HEK293 (cell line): ENCODE measurements at regions not wholly inside any gene's neighbourhood (a gene's known extent, or its start where the extent isn't known, plus 50 kb on each side); places are given as distances from the start of the nearest gene placed in this dataset.

Source experiments
- CTCF ChIA-PET: fragments of 350-600 bp; formaldehyde crosslinking; extraction: SDS; loops from one replicate; lab custom pipeline; 2021; ENCODE audit warnings: antibody characterized with exemption; lab: Yijun Ruan, JAX
- POLR2A ChIA-PET: fragments of 300-600 bp; formaldehyde crosslinking; extraction: SDS; loops from one replicate; lab custom pipeline; 2020; ENCODE audit warnings: antibody characterized with exemption, inconsistent platforms; lab: Yijun Ruan, JAX
- H3K27ac ChIP-seq: fragments of 200-500 bp; sonication (Bioruptor generic); 2 replicates; pipeline ENCODE4 v1.5.1; 2014; ENCODE audit warnings: low read depth, low read length, control low read depth, inconsistent platforms; ENCODE audit errors: extremely low read depth
- H3K36me3 ChIP-seq, 2 experiments: fragments of 200-500 bp in 1 of 2; sonication (Bioruptor generic) in 1 of 2; 1 replicate in 1 of 2; 2 replicates in 1 of 2; pipeline ENCODE4 v1.5.1; 2014 to 2017; ENCODE audit warnings: inconsistent platforms in 2 of 2, low read length in 2 of 2; ENCODE audit not compliant: control insufficient read depth in 2 of 2, insufficient read depth in 1 of 2
- H3K4me1 ChIP-seq: fragments of 200-500 bp; sonication (Bioruptor generic); 2 replicates; pipeline ENCODE4 v1.5.1; 2014; ENCODE audit warnings: mild to moderate bottlenecking, low read length, inconsistent platforms; ENCODE audit not compliant: control insufficient read depth, insufficient read depth
- H3K4me3 ChIP-seq: 2 replicates; pipeline ENCODE4 v1.5.1; 2011; ENCODE audit warnings: low read depth, mild to moderate bottlenecking, control low read depth, low read length, moderate library complexity
- H3K9me3 ChIP-seq: fragments of 200-500 bp; sonication (Bioruptor generic); 2 replicates; pipeline ENCODE4 v1.5.1; 2014; ENCODE audit warnings: low read depth, low read length, inconsistent platforms; ENCODE audit not compliant: control insufficient read depth, insufficient read depth
- HOXA7 ChIP-seq: sonication (generic); formaldehyde crosslinking; IDR thresholded peaks from 2 replicates; pipeline ENCODE4 v1.8.1; 2022; ENCODE audit warnings: missing genetic modification reagents, borderline replicate concordance
- IKZF3 ChIP-seq: fragments of 450-650 bp; IDR thresholded peaks from 2 replicates; pipeline ENCODE4 v1.5.0; 2018; ENCODE audit warnings: missing biosample characterization, mild to moderate bottlenecking, missing genetic modification characterization, moderate library complexity
- KLF7 ChIP-seq: fragments of 450-650 bp; formaldehyde crosslinking; IDR thresholded peaks from 2 replicates; pipeline ENCODE4 v1.5.1; 2016; ENCODE audit warnings: missing biosample characterization, missing genetic modification characterization, borderline replicate concordance
- OVOL3 ChIP-seq: fragments of 450-650 bp; formaldehyde crosslinking; IDR thresholded peaks from 2 replicates; pipeline ENCODE4 v1.5.1; 2016; ENCODE audit warnings: missing biosample characterization, missing genetic modification characterization
- PRDM1 ChIP-seq: fragments of 450-650 bp; formaldehyde crosslinking; IDR thresholded peaks from 2 replicates; pipeline ENCODE4; 2016; ENCODE audit warnings: missing biosample characterization, missing genetic modification characterization
- SP3 ChIP-seq: fragments of 450-650 bp; formaldehyde crosslinking; IDR thresholded peaks from 2 replicates; pipeline ENCODE4 v1.5.1; 2016; ENCODE audit warnings: missing biosample characterization, missing genetic modification characterization
- TSHZ1 ChIP-seq: fragments of 450-650 bp; formaldehyde crosslinking; IDR thresholded peaks from 2 replicates; pipeline ENCODE4 v1.5.1; 2016; ENCODE audit warnings: missing biosample characterization, missing genetic modification characterization, borderline replicate concordance
- YY1 ChIP-seq: fragments of 450-650 bp; formaldehyde crosslinking; IDR thresholded peaks from 2 replicates; pipeline ENCODE4 v1.5.1; 2018; ENCODE audit warnings: missing biosample characterization, missing genetic modification characterization
- ZBTB1 ChIP-seq: fragments of 450-650 bp; formaldehyde crosslinking; IDR thresholded peaks from 2 replicates; pipeline ENCODE4 v1.5.1; 2016; ENCODE audit warnings: missing biosample characterization, missing genetic modification characterization
- ZBTB26 ChIP-seq: fragments of 450-650 bp; formaldehyde crosslinking; optimal IDR thresholded peaks from 2 replicates; pipeline ENCODE3; 2016; ENCODE audit warnings: missing biosample characterization, mild to moderate bottlenecking, missing genetic modification characterization
- ZNF121 ChIP-seq: fragments of 450-650 bp; formaldehyde crosslinking; IDR thresholded peaks from 2 replicates; pipeline ENCODE4 v1.5.1; 2016; ENCODE audit warnings: missing biosample characterization, missing genetic modification characterization
- ZNF146 ChIP-seq: fragments of 450-650 bp; formaldehyde crosslinking; IDR thresholded peaks from 2 replicates; pipeline ENCODE4 v1.5.1; 2016; ENCODE audit warnings: missing biosample characterization, missing genetic modification characterization
- ZNF223 ChIP-seq: fragments of 450-650 bp; formaldehyde crosslinking; IDR thresholded peaks from 2 replicates; pipeline ENCODE4 v1.5.1; 2016; ENCODE audit warnings: missing biosample characterization, missing genetic modification characterization
- ZNF362 ChIP-seq: fragments of 450-650 bp; formaldehyde crosslinking; IDR thresholded peaks from 2 replicates; pipeline ENCODE4 v1.5.1; 2016; ENCODE audit warnings: missing biosample characterization, missing genetic modification characterization
- ZNF426 ChIP-seq: fragments of 450-650 bp; formaldehyde crosslinking; IDR thresholded peaks from 2 replicates; pipeline ENCODE4 v1.5.1; 2017; ENCODE audit warnings: missing biosample characterization, missing genetic modification characterization, mild to moderate bottlenecking, inconsistent platforms, moderate library complexity
- ZNF626 ChIP-seq: fragments of 450-650 bp; sonication (Bioruptor Pico); formaldehyde crosslinking; IDR thresholded peaks from 2 replicates; pipeline ENCODE4 v1.5.1; 2018; ENCODE audit warnings: missing biosample characterization, missing genetic modification characterization, inconsistent platforms
- ZNF654 ChIP-seq: fragments of 450-650 bp; formaldehyde crosslinking; IDR thresholded peaks from 2 replicates; pipeline ENCODE4 v1.5.1; 2016; ENCODE audit warnings: low read depth, missing biosample characterization, missing genetic modification characterization
- ZNF660 ChIP-seq: fragments of 450-650 bp; IDR thresholded peaks from 2 replicates; pipeline ENCODE4 v1.5.1; 2018; ENCODE audit warnings: missing biosample characterization, mild to moderate bottlenecking, missing genetic modification characterization
- ZNF792 ChIP-seq: fragments of 450-650 bp; formaldehyde crosslinking; IDR thresholded peaks from 2 replicates; pipeline ENCODE4 v1.5.1; 2016; ENCODE audit warnings: missing biosample characterization, missing genetic modification characterization
- ZNF837 ChIP-seq: fragments of 450-650 bp; formaldehyde crosslinking; IDR thresholded peaks from 2 replicates; pipeline ENCODE4 v1.5.1; 2016; ENCODE audit warnings: missing biosample characterization, missing genetic modification characterization

GRCh38 chr2:71995067-71995665, 152.5 kb downstream of the CYP26B1 start:
- CTCF ChIA-PET: interaction anchor here (0.6 to 2.9 kb wide), 19 partner anchors 8 to 595 kb away, joined by 3 to 19 read pairs (median 3); no protein-coding TSS in a partner anchor
- POLR2A ChIA-PET: no interaction called here

GRCh38 chr2:71992036-71992435, 155.6 kb downstream of the CYP26B1 start:
- H3K9me3 ChIP-seq: no peaks in the 10 kb centered on the region
- ChIA-PET POLR2A (no interaction called here), CTCF (interaction anchor here (0.6 to 1.2 kb wide), 2 partner anchors 198 to 463 kb away, joined by 3 read pairs; no protein-coding TSS in a partner anchor)
- TF ChIP-seq TSHZ1 (tag by site-specific recombination): no peak
- TF ChIP-seq, all 188 proteins: peak for 0
- Histone ChIP-seq H3K4me1 (no peaks in the 10 kb centered on the region), H3K4me3 (no peak overlapping the region), H3K27ac (no peak overlapping the region), H3K36me3 (no peaks in the 10 kb centered on the region)

More at GRCh38 chr2:71995067-71995665, 152.5 kb downstream of the CYP26B1 start:
- no peak overlapping the region for H3K27ac ChIP-seq
- H3K4me1 ChIP-seq: no peaks in the 10 kb centered on the region
- TF ChIP-seq ZNF660 (tag by site-specific recombination): no peak
- peak; percentile 17; the same call in 1 of the 2 replicates for TF ChIP-seq ZNF654 (tag by site-specific recombination)
- TF ChIP-seq ZNF837: no peak
- TF ChIP-seq, all 188 proteins: peak for 1
- Histone ChIP-seq H3K4me3 (no peak overlapping the region), H3K36me3 (no peaks in the 10 kb centered on the region), H3K9me3 (no peaks in the 10 kb centered on the region)

GRCh38 chr2:71991397-71991796, 156.3 kb downstream of the CYP26B1 start:
- no peak overlapping the region for H3K27ac ChIP-seq
- POLR2A ChIA-PET: no interaction called here
- no peak overlapping the region for H3K4me3 ChIP-seq
- CTCF ChIA-PET: interaction anchor here (1.2 to 1.3 kb wide), 2 partner anchors 67 to 462 kb away, joined by 3 read pairs; no protein-coding TSS in a partner anchor
- no peaks in the 10 kb centered on the region for H3K4me1 ChIP-seq
- no peaks in the 10 kb centered on the region for H3K36me3 ChIP-seq
- TF ChIP-seq HOXA7 (no peak), ZNF223 (tag by site-specific recombination) (no peak)
- TF ChIP-seq, all 188 proteins: peak for 0
- no peaks in the 10 kb centered on the region for H3K9me3 ChIP-seq

GRCh38 chr2:71990826-71991225, 156.8 kb downstream of the CYP26B1 start:
- H3K36me3 ChIP-seq: no peaks in the 10 kb centered on the region
- no peaks in the 10 kb centered on the region for H3K9me3 ChIP-seq
- no peak overlapping the region for H3K27ac ChIP-seq
- ChIA-PET POLR2A (no interaction called here), CTCF (interaction anchor here (1.2 to 1.3 kb wide), 2 partner anchors 67 to 462 kb away, joined by 3 read pairs; no protein-coding TSS in a partner anchor)
- H3K4me1 ChIP-seq: no peaks in the 10 kb centered on the region
- H3K4me3 ChIP-seq: no peak overlapping the region
- TF ChIP-seq ZNF792 (tag by site-specific recombination) (no peak), KLF7 (no peak), ZBTB1 (tag by site-specific recombination) (no peak), IKZF3 (tag by site-specific recombination) (no peak), ZNF626 (tag by site-specific recombination) (no peak), ZNF426 (tag by site-specific recombination) (no peak), HOXA7 (no peak), PRDM1 (no peak), OVOL3 (tag by site-specific recombination) (no peak), ZNF146 (no peak), ZNF362 (tag by site-specific recombination) (no peak), SP3 (no peak), ZNF121 (no peak), ZBTB26 (no peak), YY1 (tag by site-specific recombination) (no peak)
